Trophoblast cell (in vitro differentiated cells and primary cell): ENCODE measurements at regions not wholly inside any gene's neighbourhood (a gene's known extent, or its start where the extent isn't known, plus 50 kb on each side); places are given as distances from the start of the nearest gene placed in this dataset.

ENCODE experiments used
- DNase-seq, 2 donors: peaks; one replicate each; pipeline ENCODE4 v3.0.0-alpha.2; 2016
- H2AFZ ChIP-seq: 2 replicates; pipeline ENCODE4 v1.6.1; 2013; ENCODE audit warnings: low read length, moderate library complexity, mild to moderate bottlenecking; ENCODE audit not compliant: insufficient read depth, poor library complexity
- H2AK5ac ChIP-seq: 2 replicates; pipeline ENCODE4 v1.6.1; 2013; ENCODE audit warnings: mild to moderate bottlenecking, low read length
- H2BK120ac ChIP-seq: 2 replicates; pipeline ENCODE4 v1.6.1; 2013; ENCODE audit warnings: low read length, mild to moderate bottlenecking, moderate library complexity; ENCODE audit not compliant: insufficient read depth, poor library complexity
- H2BK12ac ChIP-seq: 2 replicates; pipeline ENCODE4 v1.6.1; 2013; ENCODE audit warnings: mild to moderate bottlenecking, low read length, moderate library complexity
- H2BK5ac ChIP-seq: 2 replicates; pipeline ENCODE4 v1.6.1; 2013; ENCODE audit warnings: low read length, low read depth, moderate library complexity, mild to moderate bottlenecking; ENCODE audit not compliant: poor library complexity
- H3K14ac ChIP-seq: 2 replicates; pipeline ENCODE4 v1.6.1; 2013; ENCODE audit warnings: mild to moderate bottlenecking, low read length
- H3K18ac ChIP-seq: 2 replicates; pipeline ENCODE4 v1.6.1; 2013; ENCODE audit warnings: mild to moderate bottlenecking, low read length
- H3K23ac ChIP-seq: 2 replicates; pipeline ENCODE4 v1.6.1; 2013; ENCODE audit warnings: low read length
- H3K27ac ChIP-seq: 2 replicates; pipeline ENCODE4 v1.5.1; 2013; ENCODE audit warnings: low read depth, mild to moderate bottlenecking, inconsistent platforms, low read length, moderate library complexity
- H3K27me3 ChIP-seq: 2 replicates; pipeline ENCODE4 v1.6.1; 2013; ENCODE audit warnings: inconsistent platforms, mild to moderate bottlenecking, low read length, moderate library complexity; ENCODE audit not compliant: insufficient read depth
- H3K36me3 ChIP-seq, 2 experiments: 1 replicate in 1 of 2; 2 replicates in 1 of 2; pipeline ENCODE4 v1.6.1; 2013; ENCODE audit warnings: low read length in 2 of 2, mild to moderate bottlenecking in 2 of 2, moderate library complexity in 1 of 2; ENCODE audit not compliant: insufficient read depth in 2 of 2, control insufficient read depth in 1 of 2
- H3K4ac ChIP-seq: 2 replicates; pipeline ENCODE4 v1.6.1; 2013; ENCODE audit warnings: low read depth, mild to moderate bottlenecking, low read length, moderate library complexity
- H3K4me1 ChIP-seq, 2 experiments: 1 replicate in 1 of 2; 2 replicates in 1 of 2; pipeline ENCODE4 v1.6.1; 2013; ENCODE audit warnings: low read length in 2 of 2, mild to moderate bottlenecking in 2 of 2, moderate library complexity in 1 of 2; ENCODE audit not compliant: insufficient read depth in 2 of 2, control insufficient read depth in 1 of 2
- H3K4me2 ChIP-seq: 2 replicates; pipeline ENCODE4 v1.6.1; 2013; ENCODE audit warnings: inconsistent platforms, mild to moderate bottlenecking, low read length, moderate library complexity
- H3K4me3 ChIP-seq: 2 replicates; pipeline ENCODE4 v1.5.1; 2013; ENCODE audit warnings: mild to moderate bottlenecking, low read depth, low read length, inconsistent platforms
- H3K79me1 ChIP-seq: one replicate; pipeline ENCODE4 v1.6.1; 2013; ENCODE audit warnings: low read length
- H3K79me2 ChIP-seq: 2 replicates; pipeline ENCODE4 v1.6.1; 2013; ENCODE audit warnings: low read length, mild to moderate bottlenecking; ENCODE audit not compliant: control insufficient read depth, insufficient read depth, poor library complexity
- H3K9ac ChIP-seq: 2 replicates; pipeline ENCODE4 v1.6.1; 2013; ENCODE audit warnings: mild to moderate bottlenecking, low read length
- H3K9me3 ChIP-seq: 2 replicates; pipeline ENCODE4 v1.6.1; 2013; ENCODE audit warnings: low read depth, mild to moderate bottlenecking, control low read depth, inconsistent platforms, low read length; ENCODE audit not compliant: insufficient read depth
- H4K12ac ChIP-seq: 2 replicates; pipeline ENCODE4 v1.6.1; 2013; ENCODE audit warnings: low read depth, mild to moderate bottlenecking, low read length, moderate library complexity
- H4K8ac ChIP-seq: 2 replicates; pipeline ENCODE4 v1.6.1; 2013; ENCODE audit warnings: low read depth, mild to moderate bottlenecking, low read length, moderate library complexity
- H4K91ac ChIP-seq: one replicate; pipeline ENCODE4 v1.6.1; 2013; ENCODE audit warnings: low read depth, mild to moderate bottlenecking, low read length, moderate library complexity
- WGBS: extraction: QIAGEN DNeasy Blood & Tissue Kit; methylation state at CpG from one replicate; pipeline ENCODE4 v1.1.7; 2013; ENCODE audit warnings: missing lambda C conversion rate; ENCODE audit not compliant: insufficient read length, insufficient coverage; ENCODE audit errors: extremely low coverage; 5-methylcytosine and 5-hydroxymethylcytosine counted together

DNA sequence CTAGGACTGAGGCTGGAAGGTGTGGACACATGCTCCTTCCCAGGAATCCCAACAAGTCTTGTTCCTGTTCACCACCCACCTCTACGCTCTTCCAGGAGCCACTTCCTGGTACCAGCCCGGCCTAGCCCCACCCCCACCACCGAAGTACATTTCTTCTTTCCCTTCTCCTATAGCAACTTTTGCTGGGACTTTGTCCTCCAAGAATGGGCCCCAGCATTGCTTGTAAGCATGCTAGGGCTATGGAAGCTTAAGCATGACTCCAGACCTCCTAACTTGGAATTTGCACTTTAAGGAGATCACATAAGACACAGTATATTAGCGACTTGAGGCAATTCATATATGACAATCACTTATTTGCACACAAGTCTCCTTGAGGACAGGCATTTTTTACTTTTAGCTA is 462.0 kb upstream of the ARID1B start:
- H4K12ac ChIP-seq = no peak overlapping the region

DNA sequence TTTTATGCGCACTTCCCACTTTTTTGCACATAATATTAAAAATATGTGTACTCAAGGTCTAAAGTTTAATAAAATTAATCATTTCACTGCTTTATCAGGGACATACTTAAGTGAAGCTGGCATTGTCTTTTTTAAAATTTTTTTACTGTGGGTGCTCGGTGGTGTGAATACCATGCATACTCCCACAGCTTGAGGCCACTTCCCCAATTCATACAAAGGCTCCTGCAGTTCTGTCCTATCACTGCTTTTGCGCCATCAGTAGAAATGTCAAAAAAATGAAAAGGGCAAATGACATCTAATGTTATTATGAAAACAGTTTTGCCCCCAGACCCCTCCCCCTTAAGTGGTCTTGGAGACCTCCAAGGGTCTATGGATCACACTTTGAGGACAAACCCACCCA is 464.1 kb upstream of the ARID1B start:
- Histone ChIP-seq H3K18ac (no peak overlapping the region), H3K4me2 (no peak overlapping the region)

More for the DNA sequence above, 462.0 kb upstream of the ARID1B start:
- Histone ChIP-seq H3K79me2 (no peaks in the 10 kb centered on the region), H3K4me1 (no peaks in the 10 kb centered on the region), H2BK12ac (no peak overlapping the region), H2AK5ac (no peak overlapping the region), H3K18ac (no peak overlapping the region), H4K91ac (no peak overlapping the region), H2BK5ac (no peak overlapping the region), H3K36me3 (no peaks in the 10 kb centered on the region), H3K79me1 (no peaks in the 10 kb centered on the region), H3K23ac (no peak overlapping the region), H2AFZ (no peak overlapping the region), H3K9me3 (no peaks in the 10 kb centered on the region), H3K4me2 (no peak overlapping the region), H3K27ac (no peak overlapping the region), H3K4me3 (no peak overlapping the region), H3K4ac (no peak overlapping the region), H3K14ac (no peak overlapping the region), H4K8ac (no peak overlapping the region), H2BK120ac (no peak overlapping the region), H3K9ac (no peak overlapping the region), H3K27me3 (no peaks in the 10 kb centered on the region)
- DNase-seq = no peak
- no CpG with 5 or more reads among the region's 4 CpGs for WGBS

DNA sequence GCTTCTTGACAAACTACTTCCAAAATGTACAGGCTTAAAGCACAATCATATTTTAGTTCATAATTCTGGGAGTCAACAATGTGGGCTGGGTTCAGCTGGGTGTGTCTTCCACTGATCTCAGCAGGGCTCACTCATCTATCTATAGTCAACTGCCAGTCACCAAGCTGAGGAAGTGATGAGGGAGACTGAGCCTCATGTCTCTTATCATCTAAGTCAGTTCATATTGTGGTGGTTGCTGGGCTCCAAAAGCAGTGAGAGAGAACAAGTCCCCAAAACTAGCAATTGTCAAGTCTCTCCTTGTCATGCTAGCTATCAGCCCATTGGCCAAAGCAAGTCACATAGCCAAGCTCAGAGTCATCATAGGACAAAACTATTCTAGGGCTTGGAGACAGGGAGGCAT is 465.9 kb upstream of the ARID1B start:
- no peak overlapping the region for H4K8ac ChIP-seq
- DNase-seq = no peak
- no peak overlapping the region for H3K4me3 ChIP-seq

More for the DNA sequence above, 464.1 kb upstream of the ARID1B start:
- H3K79me2 ChIP-seq = no peaks in the 10 kb centered on the region
- no peak overlapping the region for H3K4ac ChIP-seq
- no peaks in the 10 kb centered on the region for H3K9me3 ChIP-seq
- H4K8ac ChIP-seq = no peak overlapping the region
- no peak overlapping the region for H4K12ac ChIP-seq
- DNase-seq = no peak
- no peak overlapping the region for H3K14ac ChIP-seq
- H2BK5ac ChIP-seq = no peak overlapping the region
- no peak overlapping the region for H3K9ac ChIP-seq
- no peak overlapping the region for H3K4me3 ChIP-seq
- WGBS = no CpG with 5 or more reads among the region's 3 CpGs
- no peak overlapping the region for H3K23ac ChIP-seq
- no peak overlapping the region for H2AFZ ChIP-seq
- no peaks in the 10 kb centered on the region for H3K27me3 ChIP-seq
- H3K27ac ChIP-seq = no peak overlapping the region
- H3K36me3 ChIP-seq = no peaks in the 10 kb centered on the region
- H3K4me1 ChIP-seq = no peaks in the 10 kb centered on the region
- H4K91ac ChIP-seq = no peak overlapping the region
- no peak overlapping the region for H2BK120ac ChIP-seq
- H2AK5ac ChIP-seq = no peak overlapping the region
- H3K79me1 ChIP-seq = no peaks in the 10 kb centered on the region
- H2BK12ac ChIP-seq = no peak overlapping the region

DNA sequence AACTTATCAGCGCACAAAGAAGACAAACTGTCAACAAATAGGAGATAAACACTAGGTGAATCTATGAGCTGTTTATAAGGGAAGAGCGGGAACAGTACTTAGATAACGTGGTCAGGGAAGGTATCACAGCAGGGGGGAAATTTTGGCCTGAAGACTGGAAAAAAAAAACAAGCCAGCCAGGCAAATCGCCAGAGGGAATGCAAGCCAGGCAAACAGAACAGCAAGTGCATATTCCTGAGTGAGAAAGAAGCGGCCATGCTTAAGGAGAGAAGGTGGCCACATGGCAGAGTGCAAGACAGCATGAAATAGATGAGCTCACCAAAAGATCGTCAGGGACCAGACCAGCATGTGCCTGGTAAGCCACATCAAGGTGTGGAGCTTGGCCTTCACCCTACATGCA is 466.5 kb upstream of the ARID1B start:
- no CpG with 5 or more reads among the region's 6 CpGs for WGBS
- no peak overlapping the region for H3K27ac ChIP-seq
- H2BK120ac ChIP-seq = no peak overlapping the region
- no peak overlapping the region for H3K23ac ChIP-seq
- H2BK12ac ChIP-seq = no peak overlapping the region
- no peak overlapping the region for H2BK5ac ChIP-seq
- H3K79me1 ChIP-seq = no peaks in the 10 kb centered on the region
- no peaks in the 10 kb centered on the region for H3K4me1 ChIP-seq
- H3K9ac ChIP-seq = no peak overlapping the region
- no peaks in the 10 kb centered on the region for H3K79me2 ChIP-seq
- H2AK5ac ChIP-seq = no peak overlapping the region
- no peak overlapping the region for H3K4ac ChIP-seq
- H2AFZ ChIP-seq = no peak overlapping the region
- H3K9me3 ChIP-seq = no peaks in the 10 kb centered on the region
- no peak for DNase-seq
- no peak overlapping the region for H4K8ac ChIP-seq
- H4K12ac ChIP-seq = no peak overlapping the region
- no peak overlapping the region for H3K4me3 ChIP-seq
- H3K36me3 ChIP-seq = no peaks in the 10 kb centered on the region
- H3K18ac ChIP-seq = no peak overlapping the region
- no peaks in the 10 kb centered on the region for H3K27me3 ChIP-seq
- H3K4me2 ChIP-seq = no peak overlapping the region
- H3K14ac ChIP-seq = no peak overlapping the region
- H4K91ac ChIP-seq = no peak overlapping the region

More for the DNA sequence above, 465.9 kb upstream of the ARID1B start:
- no peak overlapping the region for H2BK5ac ChIP-seq
- no peaks in the 10 kb centered on the region for H3K27me3 ChIP-seq
- H3K18ac ChIP-seq = no peak overlapping the region
- H3K4me1 ChIP-seq = no peaks in the 10 kb centered on the region
- no peak overlapping the region for H3K27ac ChIP-seq
- H4K12ac ChIP-seq = no peak overlapping the region
- H2BK12ac ChIP-seq = no peak overlapping the region
- no peak overlapping the region for H3K4ac ChIP-seq
- no peak overlapping the region for H2AK5ac ChIP-seq
- no peak overlapping the region for H3K9ac ChIP-seq
- H2BK120ac ChIP-seq = no peak overlapping the region
- H3K79me1 ChIP-seq = no peaks in the 10 kb centered on the region
- H2AFZ ChIP-seq = no peak overlapping the region
- no peak overlapping the region for H3K23ac ChIP-seq
- H3K36me3 ChIP-seq = no peaks in the 10 kb centered on the region
- H3K79me2 ChIP-seq = no peaks in the 10 kb centered on the region
- H4K91ac ChIP-seq = no peak overlapping the region
- no peaks in the 10 kb centered on the region for H3K9me3 ChIP-seq
- H3K14ac ChIP-seq = no peak overlapping the region
- H3K4me2 ChIP-seq = no peak overlapping the region
